CD4-positive, alpha-beta T cell treated with Interleukin-15 for 4 hours (primary cell): ENCODE measurements at regions not wholly inside any gene's neighbourhood (a gene's known extent, or its start where the extent isn't known, plus 50 kb on each side); places are given as distances from the start of the nearest gene placed in this dataset.
A peak's percentile ranks its signal among the peaks of the same experiment; 100 is the strongest.

Experiments
- DNase-seq: peaks from one replicate; pipeline ENCODE4 v3.0.0-alpha.2; 2020; ENCODE audit warnings: low spot score

DNA sequence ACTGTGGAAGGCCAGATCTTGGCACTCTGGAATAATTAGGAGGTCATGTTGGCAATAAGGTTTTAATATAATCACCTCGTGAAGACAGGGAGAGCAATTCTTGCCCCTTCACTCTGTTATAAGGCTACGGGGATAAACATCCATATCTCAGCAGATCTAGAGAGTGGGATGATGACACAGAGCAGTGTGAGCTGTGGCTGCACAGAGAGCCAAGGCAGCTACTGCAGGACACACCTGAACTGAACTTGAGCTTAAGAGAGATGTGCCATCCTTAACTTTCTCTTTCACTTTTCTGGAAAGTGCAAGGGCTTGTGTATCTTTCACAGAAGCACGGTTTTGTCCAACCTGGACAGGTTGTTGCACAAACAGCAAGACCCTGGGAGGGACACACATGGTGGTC lies 174.7 kb downstream of the GATA3 start:
- DNase-seq = no peak

DNA sequence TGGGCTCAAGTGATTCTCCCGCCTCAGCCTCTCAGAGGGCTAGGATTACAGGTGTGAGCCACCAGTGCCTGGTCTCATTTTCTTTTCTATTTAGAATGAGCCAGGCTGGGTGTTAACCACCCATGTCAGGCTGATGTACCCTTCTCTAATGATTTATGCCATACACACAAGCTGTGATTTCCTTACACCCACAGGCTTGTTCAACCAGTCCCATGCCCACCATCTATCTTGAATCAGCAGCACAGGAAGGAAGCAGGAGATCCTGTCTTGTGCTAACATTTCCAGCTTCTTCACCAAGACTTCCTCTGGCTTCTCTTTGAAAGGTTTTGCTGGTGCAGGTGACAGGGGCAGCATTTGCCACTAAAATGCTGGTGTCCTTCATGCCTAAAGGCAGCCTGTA lies 176.4 kb downstream of the GATA3 start:
- DNase-seq = no peak

DNA sequence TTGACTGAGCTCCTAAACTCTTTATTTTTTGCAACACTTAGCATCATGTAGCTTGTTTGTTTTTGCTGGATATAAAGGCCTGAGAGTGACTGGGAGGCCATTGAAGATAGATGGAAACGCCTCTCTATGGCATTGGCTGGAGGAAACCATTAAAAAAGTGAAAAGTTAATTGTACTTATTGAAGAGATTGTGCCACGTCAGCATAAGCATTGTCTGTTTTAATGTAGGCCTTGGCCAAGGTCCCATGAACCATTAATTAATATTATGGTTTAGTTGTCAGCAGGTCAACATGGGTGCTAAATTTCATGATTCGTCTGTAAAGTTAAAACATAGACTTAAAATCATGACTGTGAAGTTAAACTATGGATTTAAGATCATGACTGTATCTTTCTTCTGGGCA lies 178.6 kb downstream of the GATA3 start:
- no peak for DNase-seq

DNA sequence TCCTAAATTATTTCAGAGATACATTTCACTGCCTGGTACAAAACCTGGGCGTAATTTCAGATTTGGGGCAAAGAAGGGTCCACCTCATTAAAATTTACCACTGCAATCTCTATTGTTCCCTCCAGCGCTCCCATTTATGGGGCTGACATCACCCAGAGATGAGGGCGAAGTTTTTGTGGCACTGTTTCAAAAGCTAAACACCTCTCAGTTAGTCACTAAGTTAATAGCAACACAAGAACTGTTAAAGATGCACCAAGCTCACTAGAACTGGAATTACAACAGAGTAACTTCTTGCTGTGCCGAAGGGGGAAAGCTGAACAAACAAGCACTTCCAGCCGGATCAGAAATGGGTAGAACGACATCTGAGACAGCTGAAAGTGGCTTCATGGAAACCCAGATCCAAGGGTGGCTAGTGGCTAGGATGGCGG lies 179.4 kb downstream of the GATA3 start:
- no peak for DNase-seq

DNA sequence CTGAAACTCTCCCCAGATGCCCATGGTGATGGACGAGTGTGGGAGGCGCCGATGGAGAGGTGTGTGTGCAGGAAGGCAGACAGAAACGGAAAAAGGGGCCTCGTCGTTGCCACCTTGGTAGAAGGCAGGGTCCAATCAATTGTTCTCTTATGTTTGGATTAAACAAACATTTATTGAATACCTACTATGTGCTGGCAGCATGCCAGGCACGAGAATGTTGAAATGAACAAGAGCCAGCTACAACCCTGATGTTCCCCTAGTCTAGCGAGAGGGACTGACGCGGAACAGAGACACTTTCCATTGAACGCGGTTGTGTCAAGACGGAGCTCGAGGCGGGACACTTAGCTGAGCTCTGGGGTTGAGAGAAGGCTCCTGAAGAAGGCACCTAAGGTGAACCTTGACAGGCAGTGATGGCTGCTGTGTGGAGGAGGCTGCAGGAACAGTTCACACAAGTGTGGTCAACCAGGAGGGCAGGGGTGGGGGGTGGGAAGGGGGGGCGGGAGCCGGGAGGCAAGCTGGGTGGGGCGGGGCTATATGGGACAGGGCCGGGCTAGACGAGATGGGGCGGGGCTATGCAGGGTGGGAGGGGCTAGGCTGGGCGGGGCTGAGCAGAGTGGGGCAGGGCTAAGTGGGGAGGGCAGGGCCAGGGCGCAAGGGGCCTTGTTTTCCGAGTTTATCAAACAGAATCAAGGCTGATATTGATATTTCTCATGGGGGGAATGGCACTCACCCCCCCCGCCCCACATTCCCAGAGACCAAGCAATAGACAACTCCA lies 181.0 kb downstream of the GATA3 start:
- no peak for DNase-seq

DNA sequence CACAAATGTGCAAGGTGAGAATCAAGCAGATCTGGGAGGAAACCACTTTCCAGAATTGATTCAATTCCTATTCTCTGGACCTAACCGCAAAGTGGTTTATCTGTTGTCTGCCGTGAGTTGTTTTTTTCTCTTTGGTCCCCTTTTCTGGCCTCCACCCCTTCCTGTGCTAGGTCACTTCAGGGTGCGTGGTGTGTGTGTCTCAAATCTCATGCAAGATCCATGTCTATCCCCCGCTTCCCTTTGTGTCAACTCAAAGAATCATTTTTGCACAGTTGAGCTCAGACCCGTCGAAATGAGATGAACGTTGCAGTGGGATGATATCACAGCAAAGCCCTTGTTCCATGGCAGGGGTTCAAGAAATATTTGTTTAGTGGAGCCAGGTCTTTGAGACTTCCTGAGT lies 184.5 kb downstream of the GATA3 start:
- peak; percentile 23 for DNase-seq

DNA sequence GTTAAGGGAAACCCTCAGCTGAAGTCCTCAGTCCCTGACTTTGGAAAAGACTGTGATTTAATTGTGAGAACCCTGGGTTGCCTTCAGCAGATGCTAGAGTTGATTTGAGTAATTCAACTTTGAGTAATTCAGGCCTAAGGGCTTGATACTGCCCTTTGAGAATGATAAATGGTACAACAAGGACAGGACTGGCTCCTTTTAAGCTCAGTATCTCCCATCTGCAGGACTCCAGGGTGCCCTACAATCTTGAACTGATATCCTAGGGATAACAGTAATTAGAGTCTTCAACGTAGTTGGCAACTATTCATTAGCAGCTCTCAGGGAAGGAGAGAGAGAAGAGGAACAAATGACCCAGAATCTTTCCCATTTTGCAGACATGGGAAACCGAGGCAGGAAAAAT lies 186.4 kb downstream of the GATA3 start:
- no peak for DNase-seq

DNA sequence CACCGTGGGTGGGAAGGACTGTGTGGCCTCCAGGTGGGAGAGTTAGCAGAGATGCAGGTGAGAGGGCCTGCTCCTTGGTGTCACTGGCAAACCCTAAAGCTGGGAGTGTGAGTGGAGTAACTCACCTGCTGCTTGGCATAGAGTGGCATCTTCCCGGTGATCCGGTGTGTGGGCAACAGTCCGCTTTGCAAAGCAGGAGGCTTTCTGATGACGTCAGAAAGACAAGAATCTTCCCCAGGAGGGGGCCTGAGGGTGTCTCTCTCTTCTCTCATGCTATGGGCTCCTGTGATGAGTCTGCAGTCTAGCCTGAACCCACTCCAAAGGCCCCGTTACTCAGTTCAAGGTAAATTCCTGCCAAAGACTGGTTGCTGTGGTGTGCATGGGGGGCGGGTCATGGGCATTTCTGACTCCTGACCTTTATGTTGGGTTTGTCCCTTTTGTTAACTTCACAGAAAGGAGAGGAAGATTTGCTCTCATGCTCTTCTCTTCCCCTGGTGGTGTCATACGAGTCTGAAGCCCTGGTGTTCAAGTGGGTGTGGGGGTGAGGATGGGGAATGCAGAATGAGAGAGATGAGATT lies 187.9 kb downstream of the GATA3 start:
- DNase-seq = peak; percentile 28

DNA sequence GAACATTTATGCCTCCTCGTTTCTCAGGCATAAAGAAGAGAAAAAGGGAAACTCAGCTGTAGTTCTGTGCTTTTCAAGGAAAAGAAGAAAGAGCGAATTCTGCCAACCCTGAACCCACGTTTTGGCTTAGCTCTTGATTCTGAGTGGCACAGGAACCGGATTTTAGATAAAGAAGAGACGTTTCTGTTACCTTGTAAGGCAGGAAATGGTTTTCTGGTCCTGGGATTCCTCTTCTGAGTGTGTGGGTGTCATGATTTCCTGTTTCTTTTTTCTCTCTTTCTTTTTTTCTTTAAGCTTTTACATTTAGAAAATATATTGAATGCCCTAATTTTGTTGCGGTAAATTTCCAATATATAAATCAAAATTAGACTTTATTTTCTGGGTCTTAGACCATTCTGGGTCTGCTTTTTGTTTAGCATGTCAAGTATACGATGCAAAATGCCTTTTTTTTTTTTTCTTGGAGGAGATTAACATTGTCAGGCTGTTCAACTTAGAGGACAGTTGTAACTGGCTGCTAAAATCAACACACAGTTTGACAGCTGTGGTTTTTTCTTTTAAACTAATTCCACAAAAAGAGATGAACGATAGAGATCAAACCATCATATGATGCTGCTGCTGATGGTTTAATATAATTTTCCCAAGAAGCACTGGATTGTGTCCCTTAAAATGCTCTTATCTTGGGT lies 190.8 kb downstream of the GATA3 start:
- DNase-seq = peak; percentile 53

DNA sequence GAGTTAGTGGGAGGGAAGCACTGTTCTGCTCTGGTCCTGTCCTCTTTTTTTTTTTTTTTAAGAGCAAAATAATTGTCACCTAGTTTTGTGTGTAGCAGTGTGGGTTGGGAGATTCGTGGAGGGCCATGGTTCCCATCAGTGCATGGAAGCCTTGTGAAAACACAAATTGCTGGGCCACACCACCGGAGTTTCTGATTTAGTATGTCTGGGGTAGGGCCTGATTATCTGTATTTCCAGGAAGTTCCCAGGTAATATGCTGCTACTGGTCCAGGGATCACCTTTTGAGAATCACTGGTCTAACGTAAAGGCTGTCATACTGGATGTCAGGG lies 191.3 kb downstream of the GATA3 start:
- no peak for DNase-seq

DNA sequence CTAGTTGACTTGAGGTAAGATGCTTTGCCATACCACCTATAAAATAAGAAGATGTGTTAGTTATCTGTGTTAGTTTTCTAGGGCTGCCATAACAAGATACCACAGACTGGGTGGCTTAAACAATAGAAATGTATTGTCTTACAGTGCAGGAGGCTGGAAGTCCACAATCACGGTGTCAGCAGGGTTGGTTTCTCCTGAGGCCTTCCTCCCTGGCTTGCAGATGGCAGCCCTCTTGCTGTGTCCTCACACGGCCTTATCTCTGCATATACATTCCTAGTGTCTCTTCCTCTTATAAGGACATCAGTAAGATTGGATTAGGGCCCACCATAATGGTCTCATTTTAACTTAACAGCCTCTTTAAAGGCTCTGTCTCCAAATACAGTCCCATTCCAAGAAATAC lies 192.1 kb downstream of the GATA3 start:
- DNase-seq = no peak

DNA sequence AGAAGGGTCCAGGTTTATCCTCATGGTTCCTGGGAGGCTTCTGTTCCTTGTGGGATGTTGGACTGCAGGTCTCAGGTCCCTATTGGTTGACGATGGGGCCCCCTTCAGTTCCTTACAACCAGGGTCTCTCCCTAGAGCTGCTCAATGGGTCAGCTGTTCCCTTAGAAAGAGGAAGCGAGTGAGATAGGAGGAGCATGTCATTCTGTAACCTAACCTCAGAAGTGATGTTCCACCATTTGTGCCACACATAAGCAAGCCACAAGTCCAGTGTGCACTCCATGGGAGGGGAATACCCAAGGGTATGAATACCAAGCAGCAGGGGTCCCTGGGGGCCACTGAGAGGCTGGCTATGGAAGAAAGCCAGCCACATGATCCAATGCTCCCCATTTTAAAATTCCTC lies 192.7 kb downstream of the GATA3 start:
- DNase-seq = no peak

DNA sequence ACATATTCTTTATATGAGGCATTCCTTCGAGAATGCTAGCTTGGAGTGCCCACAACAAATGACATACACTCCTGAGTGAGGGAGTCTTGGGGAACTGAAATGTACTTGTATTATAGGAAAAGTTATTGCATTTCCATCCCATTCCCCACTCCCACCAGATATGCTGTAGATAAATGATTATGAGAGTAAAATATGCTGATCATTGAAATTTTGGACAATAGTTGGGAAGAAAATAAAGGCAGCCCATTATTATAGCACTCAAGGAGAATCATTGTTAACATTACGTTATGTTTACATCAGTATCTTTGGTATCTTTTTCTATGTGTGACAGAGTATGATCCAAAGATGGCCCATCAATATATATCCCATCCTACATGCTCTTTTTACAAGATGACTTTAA lies 194.4 kb downstream of the GATA3 start:
- DNase-seq = no peak

DNA sequence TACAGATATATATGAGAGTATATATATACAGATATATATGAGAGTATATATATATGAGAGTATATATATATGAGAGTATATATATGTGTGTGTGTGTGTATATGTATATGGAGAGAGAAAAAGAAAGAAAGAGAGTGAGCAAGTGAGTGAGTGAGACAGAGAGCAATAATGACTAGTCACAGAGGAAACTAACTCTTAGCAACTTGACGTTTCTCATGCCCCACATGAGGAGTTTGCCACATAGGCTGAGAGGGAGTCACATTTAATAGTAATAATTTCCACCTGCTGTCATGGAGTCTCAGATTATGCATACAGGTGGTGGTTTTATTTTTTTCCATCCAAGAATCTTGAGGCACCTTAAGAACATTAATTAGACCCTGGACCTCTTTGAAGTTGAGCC lies 199.9 kb downstream of the GATA3 start:
- no peak for DNase-seq

DNA sequence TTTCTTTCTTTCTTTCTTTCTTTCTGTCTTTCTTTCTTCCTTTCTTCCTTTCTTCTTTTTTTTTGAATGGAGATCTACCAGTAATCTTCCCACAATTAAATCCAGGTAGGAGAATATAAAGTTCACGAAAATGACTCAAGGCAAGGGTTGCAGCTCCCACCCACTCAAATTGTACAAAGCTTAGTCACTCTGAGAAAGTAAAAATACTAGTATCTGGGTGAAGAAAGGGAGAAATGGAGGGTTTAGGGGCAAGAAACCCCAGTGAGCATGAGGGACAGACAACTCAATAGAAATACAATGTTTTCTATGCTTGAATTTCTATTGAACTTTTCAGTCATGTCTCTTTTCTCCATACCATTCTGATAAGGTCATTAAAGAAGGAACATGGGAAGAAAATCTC lies 200.8 kb downstream of the GATA3 start:
- no peak for DNase-seq

DNA sequence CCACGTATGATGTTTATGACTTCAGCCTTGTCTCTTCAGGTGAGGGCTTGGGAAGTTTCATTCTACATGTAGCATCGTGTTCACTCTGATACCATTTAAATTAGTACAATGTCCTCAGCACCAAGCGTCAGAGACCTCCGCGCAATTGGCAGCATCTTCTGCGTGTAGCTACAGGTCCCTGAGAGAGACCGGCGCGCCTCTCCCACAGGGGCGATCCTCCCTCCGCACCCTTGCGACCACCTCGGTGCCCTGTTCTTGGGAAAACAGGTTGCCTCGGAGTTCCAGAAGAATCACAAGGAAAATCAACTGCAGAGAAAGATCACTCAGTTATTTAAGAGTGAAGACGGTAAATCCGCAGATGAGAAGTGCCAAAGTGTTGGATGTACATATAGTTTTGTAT lies 206.2 kb downstream of the GATA3 start:
- no peak for DNase-seq

DNA sequence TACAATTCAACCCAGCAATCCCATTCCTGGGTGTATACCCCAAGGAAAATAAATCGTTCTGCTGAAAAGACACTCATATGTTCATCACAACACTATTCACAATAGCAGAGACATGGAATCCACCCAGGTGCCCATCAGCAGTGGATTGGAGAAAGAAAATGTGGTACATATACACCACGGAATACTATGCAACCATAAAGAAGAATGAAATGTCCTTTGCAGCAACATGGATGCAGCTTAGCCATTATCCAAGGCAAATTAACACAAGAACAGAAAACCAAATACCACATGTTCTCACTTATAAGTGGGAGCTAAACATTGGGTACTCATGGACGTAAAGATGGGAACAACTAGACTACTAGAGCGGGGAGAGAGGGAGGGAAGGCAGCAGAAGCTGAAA lies 207.8 kb downstream of the GATA3 start:
- DNase-seq = no peak

DNA sequence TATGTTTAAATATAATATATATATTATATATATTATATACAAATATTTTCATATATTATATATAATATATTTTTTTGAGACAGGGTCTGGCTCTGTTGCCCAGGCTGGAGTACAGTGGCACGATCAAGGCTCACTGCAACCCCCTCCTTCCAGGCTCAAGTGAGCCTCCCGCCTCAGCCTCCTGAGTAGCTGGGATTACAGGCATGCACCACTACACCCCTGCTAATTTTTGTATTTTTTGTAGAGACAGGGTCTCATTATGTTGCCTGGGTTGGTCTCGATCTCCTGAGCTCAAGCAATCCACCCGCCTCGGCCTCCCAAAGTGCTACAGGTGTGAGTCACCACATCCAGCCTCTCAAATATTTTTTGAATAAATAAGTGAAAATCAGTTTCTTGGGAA lies 215.5 kb downstream of the GATA3 start:
- no peak for DNase-seq

DNA sequence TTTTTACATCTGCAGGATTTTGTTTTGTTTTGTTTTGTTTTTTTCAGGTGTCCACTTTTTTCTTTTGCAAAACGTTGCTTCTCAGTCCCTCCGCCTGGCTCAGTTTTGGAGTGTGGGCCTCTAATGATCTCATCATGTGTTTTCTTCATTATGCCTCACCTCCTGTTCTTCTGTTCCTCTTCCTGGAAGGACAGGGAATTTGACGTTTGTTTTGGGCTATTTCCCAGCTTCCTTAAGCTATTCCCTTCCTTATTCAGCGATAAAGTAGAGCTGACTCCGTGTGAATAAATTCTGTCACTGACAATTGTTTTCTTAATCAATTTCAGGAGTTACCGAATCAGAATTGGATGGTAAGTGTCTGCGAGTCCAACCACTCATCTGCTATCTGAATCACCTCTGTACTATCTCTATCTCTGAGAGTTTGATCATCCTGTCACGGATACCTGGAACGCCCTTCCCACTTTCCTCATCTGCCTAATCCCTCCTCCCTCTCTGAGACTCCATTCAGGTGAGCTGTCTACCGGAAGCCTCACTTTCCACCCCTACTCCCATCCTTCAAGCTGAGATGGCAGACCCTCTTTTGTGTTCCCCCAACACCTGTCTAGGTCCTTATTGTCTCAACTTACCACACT lies 218.4 kb downstream of the GATA3 start:
- DNase-seq = no peak

DNA sequence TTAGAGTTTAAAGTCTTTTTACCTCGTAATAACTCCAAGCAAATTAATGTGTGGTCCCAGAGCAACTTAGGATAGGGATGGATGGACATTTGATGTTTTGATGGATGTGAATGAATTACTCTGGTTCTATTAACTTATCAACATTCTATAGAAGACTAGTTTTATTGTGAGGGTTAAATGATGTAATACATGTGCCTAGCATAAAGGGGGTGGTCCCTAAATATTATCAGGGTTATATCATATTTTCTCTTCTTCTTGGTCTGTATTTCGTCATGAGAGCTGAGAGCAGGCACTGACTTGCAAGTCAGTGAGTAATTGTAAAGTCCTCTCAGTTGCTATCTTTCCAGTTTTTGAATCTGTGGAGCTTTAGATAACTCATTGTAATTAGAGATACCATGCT lies 219.3 kb downstream of the GATA3 start:
- no peak for DNase-seq

DNA sequence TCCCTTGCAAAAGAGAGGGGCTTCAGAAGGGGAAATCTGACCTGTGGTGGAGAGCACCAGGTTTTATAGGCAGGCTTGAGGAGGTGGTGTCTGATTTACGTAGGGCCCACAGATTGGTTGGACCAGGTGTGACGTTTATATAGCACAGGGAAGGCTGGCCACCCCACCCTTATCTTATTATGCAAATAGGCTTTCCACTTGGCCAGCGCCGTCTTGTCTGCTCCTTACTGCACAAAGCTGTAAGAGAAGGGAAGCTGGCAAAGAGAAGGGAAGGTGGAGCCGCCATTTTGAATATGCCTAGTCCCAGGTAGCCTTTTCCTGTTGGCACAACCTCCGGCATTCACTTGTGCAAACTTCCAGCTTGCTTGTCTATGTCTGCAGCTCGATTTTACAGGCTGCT lies 221.4 kb downstream of the GATA3 start:
- no peak for DNase-seq

DNA sequence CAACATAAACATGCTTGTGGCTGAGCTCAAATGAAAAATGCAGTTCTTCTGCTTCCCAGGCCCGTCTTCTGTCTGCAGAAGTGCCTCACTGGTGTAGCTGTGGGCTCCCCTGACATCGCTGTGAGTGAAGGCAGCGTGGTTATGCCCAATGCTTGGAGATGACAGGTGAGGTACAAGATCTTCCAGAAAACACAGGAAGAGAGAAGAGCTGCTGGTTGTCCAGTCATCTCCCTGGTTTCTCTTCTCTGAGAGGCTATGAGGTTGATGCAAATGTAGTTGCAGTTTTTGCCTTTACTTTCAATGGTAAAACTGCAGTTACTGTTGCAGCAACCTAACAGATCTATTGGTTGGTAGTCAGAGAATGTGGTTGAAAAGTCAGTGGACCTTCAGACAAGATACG lies 223.6 kb downstream of the GATA3 start:
- DNase-seq = no peak

DNA sequence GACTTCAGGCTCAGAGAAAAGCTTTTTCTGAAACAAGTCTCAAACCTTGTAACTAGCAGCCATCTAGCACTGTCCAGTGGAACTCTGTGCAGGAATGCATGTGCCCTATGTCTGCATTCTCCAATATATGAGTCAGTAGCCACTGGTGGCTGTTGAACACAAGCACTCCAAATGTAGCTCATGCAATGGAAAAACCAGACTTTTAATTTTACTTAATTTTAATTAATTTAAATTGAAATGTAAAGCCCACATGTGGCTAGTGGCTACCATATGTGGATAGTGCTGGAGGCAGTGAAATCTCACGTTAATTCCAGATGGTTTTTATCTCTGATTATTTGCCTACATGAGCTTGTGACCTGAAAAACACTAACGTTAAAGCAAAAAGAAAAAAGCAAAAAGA lies 225.1 kb downstream of the GATA3 start:
- no peak for DNase-seq
